Tibial nerve (tissue), 4 donors: ENCODE measurements at regions not wholly inside any gene's neighbourhood (a gene's known extent, or its start where the extent isn't known, plus 50 kb on each side); places are given as distances from the start of the nearest gene placed in this dataset.

Source experiments
- EP300 ChIP-seq, 2 donors: sonication (generic); formaldehyde crosslinking; IDR thresholded peaks; one replicate each; pipeline ENCODE4 v1.6.1; 2017; ENCODE audit warnings: antibody characterized with exemption in 2 of 2, mild to moderate bottlenecking in 1 of 2
- TF ChIP-seq, protein P1 (sequence below), 5 experiments: fragments of 200-600 bp in 3 of 5; fragments of 450-650 bp in 2 of 5; sonication (generic) in 3 of 5; IDR thresholded peaks; one replicate each; pipeline ENCODE4 v1.5.1; 2016 to 2019; ENCODE audit warnings: antibody characterized with exemption in 5 of 5, mild to moderate bottlenecking in 3 of 5, moderate library complexity in 2 of 5

- no peak for TF ChIP-seq EP300 (IDR thresholded peaks at IDR 0.05)
- TF ChIP-seq, protein P1, sequence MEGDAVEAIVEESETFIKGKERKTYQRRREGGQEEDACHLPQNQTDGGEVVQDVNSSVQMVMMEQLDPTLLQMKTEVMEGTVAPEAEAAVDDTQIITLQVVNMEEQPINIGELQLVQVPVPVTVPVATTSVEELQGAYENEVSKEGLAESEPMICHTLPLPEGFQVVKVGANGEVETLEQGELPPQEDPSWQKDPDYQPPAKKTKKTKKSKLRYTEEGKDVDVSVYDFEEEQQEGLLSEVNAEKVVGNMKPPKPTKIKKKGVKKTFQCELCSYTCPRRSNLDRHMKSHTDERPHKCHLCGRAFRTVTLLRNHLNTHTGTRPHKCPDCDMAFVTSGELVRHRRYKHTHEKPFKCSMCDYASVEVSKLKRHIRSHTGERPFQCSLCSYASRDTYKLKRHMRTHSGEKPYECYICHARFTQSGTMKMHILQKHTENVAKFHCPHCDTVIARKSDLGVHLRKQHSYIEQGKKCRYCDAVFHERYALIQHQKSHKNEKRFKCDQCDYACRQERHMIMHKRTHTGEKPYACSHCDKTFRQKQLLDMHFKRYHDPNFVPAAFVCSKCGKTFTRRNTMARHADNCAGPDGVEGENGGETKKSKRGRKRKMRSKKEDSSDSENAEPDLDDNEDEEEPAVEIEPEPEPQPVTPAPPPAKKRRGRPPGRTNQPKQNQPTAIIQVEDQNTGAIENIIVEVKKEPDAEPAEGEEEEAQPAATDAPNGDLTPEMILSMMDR (IDR thresholded peaks at IDR 0.05): no peak
Observed at GRCh38 chr1:187342495-187342894, 513.7 kb downstream of the PLA2G4A start.
